ENCODE measurements at regions not wholly inside any gene's neighbourhood (a gene's known extent, or its start where the extent isn't known, plus 50 kb on each side); places are given as distances from the start of the nearest gene placed in this dataset.

DNA sequence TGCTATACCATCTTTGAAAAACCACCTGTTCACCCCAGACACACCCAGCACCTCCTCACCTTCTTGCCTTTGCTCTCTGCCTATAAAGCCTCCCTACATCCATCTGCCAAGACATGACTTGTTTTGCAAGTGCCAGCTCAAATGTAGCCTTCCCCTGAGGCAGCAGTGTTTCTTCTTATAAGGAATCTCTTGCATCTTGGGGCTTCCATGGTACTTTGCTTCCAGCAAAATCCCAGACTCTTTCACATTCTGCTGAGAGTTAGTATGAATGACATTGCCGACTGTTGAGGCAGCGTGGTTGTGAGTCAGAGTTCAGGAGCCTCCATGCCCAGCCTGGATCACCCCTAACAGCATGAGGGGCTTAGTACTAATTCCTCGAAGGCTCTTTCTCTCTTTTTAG lies 217.4 kb upstream of the RUNX1 start:
- Histone ChIP-seq H3K27me3 (ENCODE audit: insufficient read depth, low read length, poor library complexity, severe bottlenecking) (no peaks in the 10 kb centered on the region), H3K27ac (ENCODE audit: low read depth, low read length) (no peak overlapping the region), H3K4me1 (ENCODE audit: insufficient read depth, low read length) (no peaks in the 10 kb centered on the region), H3K9me3 (ENCODE audit: low read length) (no peaks in the 10 kb centered on the region), H3K36me3 (ENCODE audit: insufficient read depth, low read length) (no peaks in the 10 kb centered on the region), H3K4me3 (ENCODE audit: low read length) (no peak overlapping the region)
- peaks cover 0 to 9% (median 6%) of the 10 kb centered on the region in 3 donors for H3K36me3 Mint-ChIP-seq
- no peaks in the 10 kb centered on the region for H3K4me1 Mint-ChIP-seq
- H3K9me3 Mint-ChIP-seq, result no peaks in the 10 kb centered on the region
- ChIA-PET CTCF (no interaction called here), POLR2A (no interaction called here)
- no peak for DNase-seq
- H3K27me3 Mint-ChIP-seq, result peaks cover 8 to 17% of the 10 kb centered on the region in 2 donors
- H3K4me3 Mint-ChIP-seq, result no peak overlapping the region
- H3K27ac Mint-ChIP-seq, result peak overlapping the region in 1 of 8 donors; percentile 13

GRCh38 chr21:35265170-35265877 lies 216.2 kb upstream of the RUNX1 start:
- H3K9me3 Mint-ChIP-seq, result peaks cover 0 to 5% (median 0%) of the 10 kb centered on the region in 5 donors
- Histone ChIP-seq H3K27me3 (ENCODE audit: insufficient read depth, low read length, poor library complexity, severe bottlenecking) (no peaks in the 10 kb centered on the region), H3K36me3 (ENCODE audit: insufficient read depth, low read length) (no peaks in the 10 kb centered on the region), H3K9me3 (ENCODE audit: low read length) (no peaks in the 10 kb centered on the region), H3K4me3 (ENCODE audit: low read length) (no peak overlapping the region), H3K4me1 (ENCODE audit: insufficient read depth, low read length) (no peaks in the 10 kb centered on the region), H3K27ac (ENCODE audit: low read depth, low read length) (no peak overlapping the region)
- H3K4me1 Mint-ChIP-seq, result no peaks in the 10 kb centered on the region
- peaks cover 0 to 6% (median 6%) of the 10 kb centered on the region in 3 donors for H3K36me3 Mint-ChIP-seq
- H3K27ac Mint-ChIP-seq, result no peak overlapping the region
- ChIA-PET POLR2A (interaction anchor here (0.6 kb wide), 1 partner anchor 224 kb away, joined by 4 read pairs; no protein-coding TSS in a partner anchor), CTCF (no interaction called here)
- peaks cover 8 to 17% of the 10 kb centered on the region in 2 donors for H3K27me3 Mint-ChIP-seq
- no peak overlapping the region for H3K4me3 Mint-ChIP-seq
- no peak for DNase-seq

- no peaks in the 10 kb centered on the region for H3K4me1 ChIP-seq (ENCODE audit: insufficient read depth, low read length)
- peaks cover 0 to 4% (median 0%) of the 10 kb centered on the region in 3 donors for H3K36me3 Mint-ChIP-seq
- H3K4me1 Mint-ChIP-seq, result no peaks in the 10 kb centered on the region
- no peaks in the 10 kb centered on the region for H3K36me3 ChIP-seq (ENCODE audit: insufficient read depth, low read length)
- H3K9me3 Mint-ChIP-seq, result peaks cover 0 to 7% (median 0%) of the 10 kb centered on the region in 5 donors
- H3K27ac ChIP-seq (ENCODE audit: low read depth, low read length), result no peak overlapping the region
- H3K4me3 Mint-ChIP-seq, result no peak overlapping the region
- H3K27me3 ChIP-seq (ENCODE audit: insufficient read depth, low read length, poor library complexity, severe bottlenecking), result no peaks in the 10 kb centered on the region
- ChIA-PET POLR2A (no interaction called here), CTCF (interaction anchor here (0.8 kb wide), 1 partner anchor 9 kb away, joined by 3 read pairs; no protein-coding TSS in a partner anchor)
- H3K4me3 ChIP-seq (ENCODE audit: low read length), result no peak overlapping the region
- H3K9me3 ChIP-seq (ENCODE audit: low read length), result no peaks in the 10 kb centered on the region
- peaks cover 3 to 8% of the 10 kb centered on the region in 2 donors for H3K27me3 Mint-ChIP-seq
- no peak overlapping the region for H3K27ac Mint-ChIP-seq
- DNase-seq, result no peak
These were observed 210.4 kb upstream of the RUNX1 start for GRCh38 chr21:35259457-35259856.

- CTCF ChIA-PET, result no interaction called here
- no peaks in the 10 kb centered on the region for H3K4me1 ChIP-seq (ENCODE audit: insufficient read depth, low read length)
These were observed 209.4 kb upstream of the RUNX1 start for GRCh38 chr21:35258521-35258920.

GRCh38 chr21:35257413-35257812 lies 208.3 kb upstream of the RUNX1 start:
- Mint-ChIP-seq H3K4me1 (no peaks in the 10 kb centered on the region), H3K27ac (no peak overlapping the region), H3K27me3 (peaks cover 3 to 8% of the 10 kb centered on the region in 2 donors), H3K9me3 (peaks cover 0 to 7% (median 0%) of the 10 kb centered on the region in 5 donors), H3K4me3 (no peak overlapping the region), H3K36me3 (no peaks in the 10 kb centered on the region)
- DNase-seq, result no peak
- no peaks in the 10 kb centered on the region for H3K36me3 ChIP-seq (ENCODE audit: insufficient read depth, low read length)
- H3K9me3 ChIP-seq (ENCODE audit: low read length), result no peaks in the 10 kb centered on the region
- no peak overlapping the region for H3K4me3 ChIP-seq (ENCODE audit: low read length)
- ChIA-PET CTCF (no interaction called here), POLR2A (no interaction called here)
- H3K27me3 ChIP-seq (ENCODE audit: insufficient read depth, low read length, poor library complexity, severe bottlenecking), result no peaks in the 10 kb centered on the region
- no peaks in the 10 kb centered on the region for H3K4me1 ChIP-seq (ENCODE audit: insufficient read depth, low read length)
- H3K27ac ChIP-seq (ENCODE audit: low read depth, low read length), result no peak overlapping the region

More at GRCh38 chr21:35258521-35258920, 209.4 kb upstream of the RUNX1 start:
- Mint-ChIP-seq H3K9me3 (peaks cover 0 to 7% (median 0%) of the 10 kb centered on the region in 5 donors), H3K36me3 (no peaks in the 10 kb centered on the region), H3K4me3 (no peak overlapping the region), H3K27me3 (peaks cover 3 to 8% of the 10 kb centered on the region in 2 donors), H3K27ac (no peak overlapping the region), H3K4me1 (no peaks in the 10 kb centered on the region)
- Histone ChIP-seq H3K27me3 (ENCODE audit: insufficient read depth, low read length, poor library complexity, severe bottlenecking) (no peaks in the 10 kb centered on the region), H3K36me3 (ENCODE audit: insufficient read depth, low read length) (no peaks in the 10 kb centered on the region), H3K9me3 (ENCODE audit: low read length) (no peaks in the 10 kb centered on the region), H3K4me3 (ENCODE audit: low read length) (no peak overlapping the region), H3K27ac (ENCODE audit: low read depth, low read length) (no peak overlapping the region)
- DNase-seq, result no peak
- POLR2A ChIA-PET, result no interaction called here

GRCh38 chr21:35256468-35256988 lies 207.4 kb upstream of the RUNX1 start:
- DNase-seq, result no peak
- H3K27me3 Mint-ChIP-seq, result peaks cover 3 to 8% of the 10 kb centered on the region in 2 donors
- no peaks in the 10 kb centered on the region for H3K4me1 Mint-ChIP-seq
- Histone ChIP-seq H3K9me3 (ENCODE audit: low read length) (no peaks in the 10 kb centered on the region), H3K4me1 (ENCODE audit: insufficient read depth, low read length) (no peaks in the 10 kb centered on the region), H3K27ac (ENCODE audit: low read depth, low read length) (no peak overlapping the region), H3K36me3 (ENCODE audit: insufficient read depth, low read length) (no peaks in the 10 kb centered on the region), H3K27me3 (ENCODE audit: insufficient read depth, low read length, poor library complexity, severe bottlenecking) (no peaks in the 10 kb centered on the region), H3K4me3 (ENCODE audit: low read length) (no peak overlapping the region)
- ChIA-PET POLR2A (no interaction called here), CTCF (no interaction called here)
- H3K9me3 Mint-ChIP-seq, result peaks cover 0 to 7% (median 0%) of the 10 kb centered on the region in 5 donors
- H3K27ac Mint-ChIP-seq, result no peak overlapping the region
- no peaks in the 10 kb centered on the region for H3K36me3 Mint-ChIP-seq
- H3K4me3 Mint-ChIP-seq, result no peak overlapping the region

DNA sequence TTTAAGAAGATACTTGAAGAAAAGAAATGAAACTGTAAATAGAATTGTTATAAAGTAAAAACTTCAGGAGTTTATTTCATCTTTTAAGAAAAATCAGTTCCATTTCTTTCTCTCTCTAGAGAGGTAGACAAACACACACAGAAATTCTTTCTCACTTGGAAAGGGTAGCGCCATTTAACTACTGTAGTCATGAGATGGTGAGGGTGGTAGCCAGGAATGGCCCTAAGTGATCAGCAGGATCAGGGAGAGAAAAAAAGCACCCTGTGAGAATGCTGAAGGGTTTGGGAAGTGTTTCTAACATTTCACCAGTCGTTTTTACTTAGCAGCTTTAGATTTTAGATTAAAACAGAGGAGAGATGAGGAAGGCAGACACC lies 205.7 kb upstream of the RUNX1 start:
- CTCF ChIA-PET, result no interaction called here
- no peaks in the 10 kb centered on the region for H3K27me3 ChIP-seq (ENCODE audit: insufficient read depth, low read length, poor library complexity, severe bottlenecking)
- Mint-ChIP-seq H3K36me3 (peaks cover 0 to 6% (median 0%) of the 10 kb centered on the region in 3 donors), H3K9me3 (peaks cover 0 to 4% (median 0%) of the 10 kb centered on the region in 5 donors), H3K4me3 (no peak overlapping the region), H3K27me3 (peaks cover 3 to 8% of the 10 kb centered on the region in 2 donors), H3K4me1 (no peaks in the 10 kb centered on the region), H3K27ac (peak overlapping the region in 1 of 8 donors; percentile 20)
- H3K36me3 ChIP-seq (ENCODE audit: insufficient read depth, low read length), result no peaks in the 10 kb centered on the region
- H3K27ac ChIP-seq (ENCODE audit: low read depth, low read length), result no peak overlapping the region
- POLR2A ChIA-PET, result interaction anchor here (0.5 kb wide), 1 partner anchor 452 kb away, joined by 3 read pairs; no protein-coding TSS in a partner anchor
- no peak overlapping the region for H3K4me3 ChIP-seq (ENCODE audit: low read length)
- no peaks in the 10 kb centered on the region for H3K4me1 ChIP-seq (ENCODE audit: insufficient read depth, low read length)
- no peak for DNase-seq
- no peaks in the 10 kb centered on the region for H3K9me3 ChIP-seq (ENCODE audit: low read length)

DNA sequence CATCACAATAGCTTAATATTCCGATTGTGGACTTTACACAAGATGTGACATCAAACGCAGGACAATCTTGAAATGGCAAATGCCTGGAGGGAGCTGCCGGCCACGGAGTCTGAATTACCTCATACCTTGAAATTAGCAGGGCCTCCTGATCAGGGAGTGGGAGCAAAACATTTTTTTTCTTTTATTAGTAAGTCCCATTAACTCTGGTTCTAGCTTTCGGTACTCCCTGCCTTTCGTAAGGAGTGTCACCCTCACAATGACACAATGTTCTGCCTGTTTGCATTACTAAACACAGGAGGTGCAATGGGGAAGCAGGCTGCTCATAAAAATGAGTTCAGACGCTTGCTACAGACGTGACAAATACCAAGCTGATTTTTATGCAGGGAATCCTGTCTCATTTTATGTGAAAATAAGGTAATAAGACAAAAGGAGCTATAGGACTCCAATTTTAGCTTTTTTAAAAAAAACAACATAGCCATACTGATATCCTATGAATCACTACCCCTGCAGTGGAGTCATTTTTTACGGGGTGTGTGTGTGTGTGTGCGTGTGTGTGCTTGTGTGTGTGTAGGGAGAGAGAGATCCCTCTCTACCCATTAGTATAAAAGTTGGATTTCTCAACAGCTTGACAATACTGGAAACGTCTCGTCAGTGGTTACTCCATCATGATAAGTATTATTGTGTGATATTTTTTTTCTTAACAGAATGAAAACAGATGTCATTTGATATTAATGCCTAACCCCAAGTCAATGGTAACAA lies 205.1 kb upstream of the RUNX1 start:
- ChIA-PET POLR2A (interaction anchor here (0.5 kb wide), 1 partner anchor 451 kb away, joined by 3 read pairs; no protein-coding TSS in a partner anchor), CTCF (interaction anchor here (1.2 kb wide), 1 partner anchor 8 kb away, joined by 3 read pairs; no protein-coding TSS in a partner anchor)
- peaks cover 0 to 4% (median 0%) of the 10 kb centered on the region in 5 donors for H3K9me3 Mint-ChIP-seq
- Histone ChIP-seq H3K4me3 (ENCODE audit: low read length) (no peak overlapping the region), H3K9me3 (ENCODE audit: low read length) (no peaks in the 10 kb centered on the region), H3K27ac (ENCODE audit: low read depth, low read length) (no peak overlapping the region), H3K27me3 (ENCODE audit: insufficient read depth, low read length, poor library complexity, severe bottlenecking) (no peaks in the 10 kb centered on the region), H3K36me3 (ENCODE audit: insufficient read depth, low read length) (no peaks in the 10 kb centered on the region), H3K4me1 (ENCODE audit: insufficient read depth, low read length) (no peaks in the 10 kb centered on the region)
- peaks cover 3 to 8% of the 10 kb centered on the region in 2 donors for H3K27me3 Mint-ChIP-seq
- H3K4me3 Mint-ChIP-seq, result no peak overlapping the region
- no peaks in the 10 kb centered on the region for H3K4me1 Mint-ChIP-seq
- no peak for DNase-seq
- H3K27ac Mint-ChIP-seq, result peak overlapping the region in 1 of 8 donors; percentile 33
- H3K36me3 Mint-ChIP-seq, result peaks cover 0 to 6% (median 0%) of the 10 kb centered on the region in 3 donors

Measured in CD8-positive, alpha-beta memory T cell (primary cell).